Pancreas (tissue), 10 donors: ENCODE measurements at regions not wholly inside any gene's neighbourhood (a gene's known extent, or its start where the extent isn't known, plus 50 kb on each side); places are given as distances from the start of the nearest gene placed in this dataset.
"Not testable (repeated sequence)": the region's sequence is repeated elsewhere in the genome, so short reads cannot be mapped to it uniquely, and the experiment has no call there.

Experiments
- ATAC-seq, 4 donors: fragments of 200-7000 bp; cut with Tn5 transposase; one replicate each; pipeline versions ENCODE4 v1.8.0 to v1.9.1; 2020; ENCODE audit warnings: mild to moderate bottlenecking in 4 of 4, moderate library complexity in 4 of 4
- DNase-seq, 6 donors: peaks; one replicate each; pipeline ENCODE4 v3.0.0-alpha.2; 2020
- FAIRE-seq: peaks from 2 replicates; lab custom pipeline; 2012; peaks lifted over from hg19 to GRCh38; lab: Jason Lieb, UNC
- H3K27ac ChIP-seq, 4 donors: fragments of 200-600 bp; sonication (generic); 1 replicate in 3 of 4; 2 replicates in 1 of 4; pipeline versions ENCODE4 v1.5.0 to v1.8.0; 2020
- H3K27me3 ChIP-seq, 4 donors: fragments of 200-600 bp; one replicate each; pipeline ENCODE4 v1.8.0; 2021
- H3K36me3 ChIP-seq, 3 donors: fragments of 200-600 bp; sonication (generic) in 1 of 3; one replicate each; pipeline versions ENCODE4 v1.5.0 to v1.8.0; 2020 to 2021
- H3K4me1 ChIP-seq, 3 donors: fragments of 200-600 bp; one replicate each; pipeline ENCODE4 v1.8.0; 2021
- H3K4me3 ChIP-seq, 4 donors: fragments of 200-600 bp; sonication (generic) in 2 of 4; one replicate each; pipeline versions ENCODE4 v1.5.0 to v1.8.0; 2020 to 2021
- H3K9me3 ChIP-seq, 4 donors: fragments of 200-600 bp; one replicate each; pipeline ENCODE4 v1.8.0; 2021
- CTCF ChIP-seq, 4 donors: fragments of 200-600 bp; sonication (generic) in 3 of 4; IDR thresholded peaks; one replicate each; pipeline versions ENCODE4 v1.5.0 to v1.8.0; 2021; ENCODE audit warnings: antibody characterized with exemption in 4 of 4
- WGBS, 2 donors: extraction: QIAGEN DNeasy Blood & Tissue Kit; methylation state at CpG; one replicate each; pipeline ENCODE4 v1.1.7; 2013; 5-methylcytosine and 5-hydroxymethylcytosine counted together
- intact Hi-C, 3 donors: fragments of 100-400 bp; cut with DNase I; formaldehyde crosslinking; loops; one replicate each; pipeline versions ENCODE4 v1.11.1 to v1.14.2; 2022
- donor health status: healthy with polysubstance abuse.
- donor health status: DM: no; HTN: no; CAD: no; lungs with moderate emphysema.
- donor health status: DM: no; HTN: no; CAD: no.
- donor health status: control.
- donor health status: control.
- donor health status: Bipolar disorder and iron deficiency.
- donor health status: DM: yes; HTN: yes; CAD: no.
- donor health status: DM: no; HTN: no; CAD: no.
- donor health status: DM: no; HTN: no; CAD: no.
- donor health status: DM: yes; HTN: yes; CAD: no.

DNA sequence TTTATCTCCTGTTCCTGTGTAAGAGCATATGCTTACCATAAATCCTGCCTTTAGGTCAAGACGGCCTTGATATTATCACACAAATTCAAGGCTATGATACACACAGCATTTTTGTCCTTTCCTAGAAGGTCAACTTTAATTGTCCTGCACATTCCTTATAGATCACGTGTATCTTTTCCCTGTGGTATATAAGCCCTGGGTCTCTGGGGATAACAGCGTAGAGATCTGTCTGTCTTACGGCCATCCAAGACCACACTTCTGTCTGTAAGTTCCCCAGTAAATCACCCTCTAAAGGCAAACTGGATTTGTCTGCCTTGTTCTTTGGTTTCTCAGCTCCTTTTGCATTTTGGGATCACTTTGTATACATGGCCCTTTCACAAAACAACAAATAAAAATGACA is 69.5 kb upstream of the TCL1B start:
- H3K4me3 ChIP-seq = no peak overlapping the region
- intact Hi-C loops = no loop called here
- no peaks in the 10 kb centered on the region for H3K4me1 ChIP-seq
- H3K27me3 ChIP-seq = no peaks in the 10 kb centered on the region
- WGBS, 2 donors = 42 to 73% methylated on average over 4 of the region's 4 CpGs
- ATAC-seq (no peak), DNase-seq (no peak), FAIRE-seq (no peak)
- no peak for TF ChIP-seq CTCF (IDR thresholded peaks at IDR 0.05)
- H3K9me3 ChIP-seq = no peaks in the 10 kb centered on the region
- no peaks in the 10 kb centered on the region for H3K36me3 ChIP-seq
- H3K27ac ChIP-seq = no peak overlapping the region

GRCh38 chr14:95619785-95620417 is 66.3 kb upstream of the TCL1B start:
- FAIRE-seq (no peak), DNase-seq (no peak), ATAC-seq (no peak)
- no peak for TF ChIP-seq CTCF (IDR thresholded peaks at IDR 0.05)
- Histone ChIP-seq H3K27me3 (no peaks in the 10 kb centered on the region), H3K9me3 (no peaks in the 10 kb centered on the region), H3K4me3 (no peak overlapping the region), H3K36me3 (no peaks in the 10 kb centered on the region), H3K27ac (no peak overlapping the region), H3K4me1 (no peaks in the 10 kb centered on the region)
- WGBS, 2 donors = 75 to 83% methylated on average over 12 of the region's 12 CpGs
- intact Hi-C loops = no loop called here

DNA sequence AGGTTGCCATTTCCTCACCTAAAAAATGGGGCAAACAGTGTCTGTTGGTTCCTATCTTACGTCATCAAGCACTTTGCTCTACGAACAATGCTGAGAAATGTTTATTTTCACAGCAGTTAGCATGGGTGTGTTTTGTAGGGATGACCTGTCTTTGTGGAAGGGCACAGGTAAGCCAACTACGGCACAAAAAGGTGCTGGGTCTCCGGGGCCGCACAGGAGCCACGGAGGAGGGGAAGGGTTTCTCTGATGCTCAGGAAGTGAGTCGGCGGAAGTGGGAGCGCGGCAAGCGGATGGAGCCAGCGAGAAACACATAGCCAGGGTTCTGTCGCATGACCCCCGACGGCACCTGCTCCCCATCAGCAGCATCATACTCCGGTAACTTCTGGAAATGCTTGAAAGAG is 65.6 kb upstream of the TCL1B start:
- no peak for TF ChIP-seq CTCF (IDR thresholded peaks at IDR 0.05)
- Histone ChIP-seq H3K4me1 (no peaks in the 10 kb centered on the region), H3K9me3 (no peaks in the 10 kb centered on the region), H3K27me3 (no peaks in the 10 kb centered on the region), H3K36me3 (no peaks in the 10 kb centered on the region), H3K4me3 (no peak overlapping the region), H3K27ac (no peak overlapping the region)
- 81% methylated on average over 15 to 16 of the region's 16 CpGs for WGBS, 2 donors
- FAIRE-seq (no peak), ATAC-seq (no peak), DNase-seq (no peak)
- intact Hi-C loops = no loop called here

DNA sequence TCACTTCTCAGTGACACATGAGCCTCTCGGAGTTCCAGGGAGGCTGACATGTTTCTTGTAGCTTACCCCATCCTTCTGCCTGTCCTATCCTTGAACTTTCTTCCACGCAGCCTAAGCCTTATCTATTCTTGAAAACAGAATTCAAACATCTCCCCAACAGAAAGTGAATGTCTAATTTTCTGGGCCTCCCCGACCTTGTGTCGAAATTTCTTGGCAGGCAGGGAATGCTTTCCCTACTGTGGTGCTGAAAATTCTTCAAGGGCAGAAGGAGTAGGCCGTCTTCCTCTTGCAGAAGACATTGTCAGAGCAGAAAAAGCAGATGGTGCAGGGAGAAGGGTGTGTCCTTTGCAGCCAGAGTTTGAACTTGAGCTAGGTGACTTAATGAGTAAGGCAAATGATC is 63.0 kb upstream of the TCL1B start:
- FAIRE-seq = no peak
- DNase-seq = no peak
- WGBS, 2 donors = 60 to 67% methylated on average over 5 of the region's 5 CpGs
- Histone ChIP-seq H3K9me3 (no peaks in the 10 kb centered on the region), H3K27ac (no peak overlapping the region), H3K36me3 (no peaks in the 10 kb centered on the region), H3K4me3 (no peak overlapping the region), H3K27me3 (no peaks in the 10 kb centered on the region), H3K4me1 (no peaks in the 10 kb centered on the region)
- intact Hi-C loops = no loop called here
- TF ChIP-seq CTCF (IDR thresholded peaks at IDR 0.05) = no peak
- ATAC-seq = no peak

- H3K4me1 ChIP-seq, intact Hi-C loops, H3K27me3 ChIP-seq, DNase-seq, H3K4me3 ChIP-seq, FAIRE-seq, H3K36me3 ChIP-seq, H3K27ac ChIP-seq, H3K9me3 ChIP-seq, ATAC-seq: not testable (repeated sequence)
- 79 to 84% methylated on average over 2 of the region's 2 CpGs for WGBS, 2 donors
Observed at GRCh38 chr14:95625710-95626109, 60.5 kb upstream of the TCL1B start.
